Mesodermal cell (in vitro differentiated cells): ENCODE measurements at regions not wholly inside any gene's neighbourhood (a gene's known extent, or its start where the extent isn't known, plus 50 kb on each side); places are given as distances from the start of the nearest gene placed in this dataset.

Experiments used
- H3K27ac ChIP-seq: 2 replicates; pipeline ENCODE4 v1.7.0; 2013; ENCODE audit warnings: mild to moderate bottlenecking, low read depth, low read length, moderate library complexity; ENCODE audit not compliant: severe bottlenecking
- H3K36me3 ChIP-seq: 2 replicates; pipeline ENCODE4 v1.7.1; 2013; ENCODE audit warnings: mild to moderate bottlenecking, low read length, moderate library complexity; ENCODE audit not compliant: control insufficient read depth, insufficient read depth
- H3K4me1 ChIP-seq: one replicate; pipeline ENCODE4 v1.7.1; 2013; ENCODE audit warnings: mild to moderate bottlenecking, low read length; ENCODE audit not compliant: insufficient read depth, control insufficient read depth, poor library complexity, severe bottlenecking
- H3K4me3 ChIP-seq: 2 replicates; pipeline ENCODE4 v1.7.0; 2013; ENCODE audit warnings: low read length, control low read depth, mild to moderate bottlenecking; ENCODE audit not compliant: insufficient read depth, poor library complexity, severe bottlenecking; ENCODE audit errors: extremely low read depth
- H3K9me3 ChIP-seq: 2 replicates; pipeline ENCODE4 v1.7.1; 2013; ENCODE audit warnings: mild to moderate bottlenecking, low read length, moderate library complexity; ENCODE audit not compliant: control insufficient read depth
- WGBS, 2 experiments: methylation state at CpG; one replicate each; pipeline ENCODE4 v1.1.5; 2013; ENCODE audit warnings: missing lambda C conversion rate in 2 of 2; ENCODE audit not compliant: insufficient coverage in 2 of 2; 5-methylcytosine and 5-hydroxymethylcytosine counted together

DNA sequence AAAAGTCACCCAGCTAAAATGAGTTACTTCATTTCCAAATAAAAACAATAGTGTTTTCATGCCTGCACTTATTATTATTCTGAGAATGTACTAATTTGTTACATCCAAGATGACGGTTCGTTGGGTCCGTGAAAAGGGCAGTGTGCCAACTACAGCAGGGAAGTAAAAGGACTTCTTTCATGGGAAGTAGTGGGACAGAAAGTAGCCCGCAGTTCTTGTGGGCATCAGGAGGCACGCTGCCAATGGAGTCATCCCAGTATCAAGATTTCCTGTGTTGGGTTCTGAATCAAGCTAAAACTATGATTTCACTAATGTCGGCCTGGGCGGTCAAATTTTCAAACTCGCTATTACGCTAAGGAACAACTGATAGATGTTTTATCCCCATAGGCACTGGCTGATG lies 254.5 kb upstream of the SOX2 start:
- H3K4me3 ChIP-seq = no peak overlapping the region
- no peaks in the 10 kb centered on the region for H3K9me3 ChIP-seq
- no peaks in the 10 kb centered on the region for H3K36me3 ChIP-seq
- H3K4me1 ChIP-seq = no peaks in the 10 kb centered on the region
- H3K27ac ChIP-seq = no peak overlapping the region
- WGBS, 2 experiments = 86 to 95% methylated on average over 5 to 6 of the region's 9 CpGs

DNA sequence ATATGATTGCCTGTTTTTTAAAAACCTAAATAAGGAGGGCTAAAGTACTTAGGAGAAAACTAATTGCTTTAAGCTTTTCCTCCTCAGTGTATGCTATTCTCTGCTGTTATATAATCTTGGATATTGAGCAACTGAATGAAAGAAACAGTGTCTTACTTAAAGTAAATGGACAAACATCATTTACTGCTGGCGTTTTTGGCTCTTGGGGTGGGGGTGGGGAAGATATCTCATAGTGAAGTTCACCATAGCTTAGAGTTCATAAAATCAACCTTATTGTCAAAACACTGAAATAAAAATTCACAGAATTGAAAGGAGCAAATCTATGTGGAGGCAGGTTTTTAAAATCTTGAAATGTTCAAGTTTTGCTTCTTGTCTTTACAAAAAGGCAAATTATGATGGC lies 256.4 kb upstream of the SOX2 start:
- WGBS, 2 experiments = no CpG with 5 or more reads among the region's 1 CpG
- Histone ChIP-seq H3K27ac (no peak overlapping the region), H3K4me1 (no peaks in the 10 kb centered on the region), H3K4me3 (no peak overlapping the region), H3K9me3 (no peaks in the 10 kb centered on the region), H3K36me3 (no peaks in the 10 kb centered on the region)

DNA sequence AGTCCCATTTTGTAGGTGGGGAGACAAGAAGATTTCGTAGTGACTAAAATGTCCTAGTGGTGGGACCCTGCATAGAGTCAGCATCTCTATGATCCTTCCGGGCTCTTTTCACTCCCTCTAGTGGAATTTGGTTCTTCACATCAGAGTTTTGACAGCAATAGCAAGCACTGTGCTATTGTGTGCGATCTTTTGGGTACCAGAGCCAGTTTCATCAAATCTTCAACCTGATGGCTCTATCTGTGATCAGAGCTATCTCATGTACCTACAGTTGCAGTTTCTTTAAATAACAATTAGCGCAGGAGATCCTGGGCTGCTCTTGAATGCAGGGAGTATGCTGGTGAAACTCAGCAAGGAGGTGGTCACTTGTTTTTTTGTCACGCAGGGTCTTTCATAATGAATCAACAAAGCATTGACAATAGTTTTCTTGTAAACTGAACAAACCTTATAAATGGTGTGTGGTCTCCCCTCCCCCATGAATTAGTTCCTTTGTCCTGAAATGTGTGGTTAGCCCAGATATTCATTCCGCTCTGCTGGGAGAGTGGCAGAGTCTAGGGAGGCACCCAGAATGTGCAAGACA lies 257.2 kb upstream of the SOX2 start:
- WGBS, 2 experiments = 97 to 100% methylated on average over 3 of the region's 6 CpGs
- Histone ChIP-seq H3K36me3 (no peaks in the 10 kb centered on the region), H3K4me3 (no peak overlapping the region), H3K9me3 (no peaks in the 10 kb centered on the region), H3K4me1 (no peaks in the 10 kb centered on the region), H3K27ac (no peak overlapping the region)

DNA sequence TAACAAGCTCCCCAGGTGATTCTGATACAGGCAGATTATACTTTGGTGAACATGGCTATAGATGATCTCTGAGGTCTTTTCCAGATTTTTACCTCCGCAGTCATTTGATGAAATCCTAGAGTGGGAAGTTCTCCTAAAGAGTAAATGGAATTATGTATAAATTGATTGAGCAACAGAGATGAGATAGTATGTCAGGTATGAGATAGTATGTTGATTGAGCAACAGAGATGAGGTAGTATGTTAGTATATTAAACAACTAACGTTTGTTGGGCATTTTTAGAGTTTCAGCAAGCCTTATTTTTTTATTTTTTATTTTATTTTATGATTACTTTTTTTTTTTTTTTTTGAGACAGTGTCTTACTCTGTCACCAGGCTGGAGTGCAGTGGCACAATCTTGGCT lies 265.0 kb upstream of the SOX2 start:
- 100% methylated on average over 1 of the region's 2 CpGs for WGBS, 2 experiments
- Histone ChIP-seq H3K9me3 (no peaks in the 10 kb centered on the region), H3K4me3 (no peak overlapping the region), H3K4me1 (no peaks in the 10 kb centered on the region), H3K36me3 (no peaks in the 10 kb centered on the region), H3K27ac (no peak overlapping the region)

DNA sequence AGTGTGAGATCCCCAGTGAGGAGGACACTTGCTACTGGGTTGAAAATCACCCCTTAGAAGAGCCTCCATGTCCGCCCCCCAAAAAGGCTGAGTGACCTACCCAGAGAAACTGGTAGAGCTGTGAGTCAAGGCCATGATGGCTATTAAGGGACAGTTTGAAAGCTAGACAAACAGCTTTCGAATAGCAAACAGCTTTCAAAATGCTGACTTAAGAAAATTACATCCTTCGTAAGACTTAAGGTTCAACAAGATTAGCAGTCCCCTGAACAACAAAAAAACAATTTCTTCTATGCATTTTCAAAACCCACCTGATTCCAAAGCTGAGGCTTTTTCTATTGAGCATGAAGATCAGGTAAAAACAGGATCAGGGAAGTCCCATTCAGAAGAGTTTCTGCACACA lies 269.7 kb upstream of the SOX2 start:
- Histone ChIP-seq H3K27ac (no peak overlapping the region), H3K36me3 (no peaks in the 10 kb centered on the region), H3K4me3 (no peak overlapping the region), H3K9me3 (no peaks in the 10 kb centered on the region), H3K4me1 (no peaks in the 10 kb centered on the region)
- 94 to 100% methylated on average over 2 of the region's 3 CpGs for WGBS, 2 experiments

DNA sequence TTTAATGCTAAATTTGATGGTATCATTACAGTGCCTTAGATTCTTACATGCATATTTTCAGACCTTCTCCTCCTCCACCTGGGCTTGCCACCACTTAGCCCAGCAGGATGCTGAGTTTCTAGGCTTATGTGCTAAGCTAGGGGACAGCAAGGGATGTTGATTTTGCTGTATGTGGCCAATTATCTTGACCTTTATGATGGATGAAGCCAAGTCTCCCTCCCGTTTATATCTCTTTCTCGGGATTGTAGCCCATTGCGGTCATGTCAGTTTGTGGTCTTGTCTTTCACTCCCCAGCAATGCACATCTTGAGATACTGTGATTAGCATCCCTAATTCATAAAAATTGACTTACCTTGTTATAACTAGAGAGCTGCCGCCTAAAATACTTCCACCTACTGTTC lies 278.7 kb upstream of the SOX2 start:
- H3K27ac ChIP-seq = no peak overlapping the region
- H3K4me3 ChIP-seq = no peak overlapping the region
- 90 to 100% methylated on average over 1 to 3 of the region's 4 CpGs for WGBS, 2 experiments

DNA sequence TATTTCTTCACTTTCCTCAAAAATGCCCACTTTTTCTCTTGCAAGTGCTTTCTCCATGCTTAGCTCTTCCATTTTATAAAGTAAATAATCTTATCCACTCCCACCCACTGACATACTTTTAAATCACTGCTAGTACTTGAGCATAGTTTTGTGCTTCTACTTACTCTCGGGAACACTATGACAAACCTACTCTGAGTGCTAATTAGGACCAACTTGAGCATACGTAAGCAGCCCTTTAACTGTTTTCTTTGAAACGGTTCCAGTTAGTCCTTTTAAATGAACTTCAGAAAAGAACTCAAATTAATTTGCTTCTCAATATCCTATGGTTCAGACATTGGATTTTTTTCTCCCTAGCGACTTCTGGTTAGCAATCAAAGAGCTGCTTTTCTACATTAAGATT lies 280.0 kb upstream of the SOX2 start:
- Histone ChIP-seq H3K36me3 (no peaks in the 10 kb centered on the region), H3K4me3 (no peak overlapping the region), H3K27ac (no peak overlapping the region), H3K9me3 (no peaks in the 10 kb centered on the region), H3K4me1 (no peaks in the 10 kb centered on the region)
- 73 to 87% methylated on average over 3 to 4 of the region's 4 CpGs for WGBS, 2 experiments

More for the DNA sequence above, 278.7 kb upstream of the SOX2 start:
- Histone ChIP-seq H3K36me3 (no peaks in the 10 kb centered on the region), H3K9me3 (no peaks in the 10 kb centered on the region), H3K4me1 (no peaks in the 10 kb centered on the region)

DNA sequence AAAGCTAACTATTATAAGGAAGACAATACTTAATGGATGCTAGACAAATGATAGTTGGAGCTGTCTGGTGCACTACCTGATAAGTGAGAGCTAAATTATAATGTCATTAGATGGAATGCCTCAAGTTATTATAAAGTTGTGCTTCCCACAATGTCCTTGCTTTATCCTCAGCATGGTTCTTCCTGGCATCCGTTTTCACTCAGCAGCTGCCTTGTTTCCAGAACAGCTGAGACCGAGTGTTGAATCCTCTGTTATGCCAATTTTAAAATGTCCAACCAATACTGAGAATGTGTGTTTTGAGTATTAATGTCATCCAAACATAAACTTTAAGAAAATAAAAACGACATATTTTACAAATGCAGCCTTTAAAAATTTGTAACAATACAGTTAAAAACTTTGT lies 286.7 kb upstream of the SOX2 start:
- no peaks in the 10 kb centered on the region for H3K36me3 ChIP-seq
- WGBS, 2 experiments = no CpG with 5 or more reads among the region's 3 CpGs
- no peak overlapping the region for H3K27ac ChIP-seq
- H3K4me3 ChIP-seq = no peak overlapping the region
- no peaks in the 10 kb centered on the region for H3K9me3 ChIP-seq
- no peaks in the 10 kb centered on the region for H3K4me1 ChIP-seq

DNA sequence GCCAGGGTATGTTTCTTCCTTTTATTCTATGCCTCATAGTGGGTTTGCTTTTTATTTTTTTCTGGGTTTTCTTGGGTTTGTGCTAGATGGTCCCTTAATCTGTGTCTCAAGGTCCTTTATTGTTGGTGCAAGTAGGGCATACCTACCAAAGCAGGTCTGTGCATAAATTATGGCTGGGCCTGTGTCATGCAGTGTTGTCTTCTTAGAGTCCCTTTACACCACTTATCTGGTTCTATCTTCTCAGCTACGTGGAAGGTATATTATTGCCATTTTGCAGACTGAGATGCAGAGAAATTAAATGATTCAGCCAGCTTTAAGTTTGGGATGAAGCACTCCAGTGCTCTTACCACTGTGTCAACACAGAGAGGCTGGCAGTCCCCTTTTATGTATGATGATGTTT lies 293.5 kb upstream of the SOX2 start:
- 86 to 100% methylated on average over 1 of the region's 1 CpG for WGBS, 2 experiments
- Histone ChIP-seq H3K36me3 (no peaks in the 10 kb centered on the region), H3K27ac (peak overlapping the region; percentile 74), H3K4me3 (no peak overlapping the region), H3K9me3 (no peaks in the 10 kb centered on the region), H3K4me1 (peaks cover 8% of the 10 kb centered on the region)

DNA sequence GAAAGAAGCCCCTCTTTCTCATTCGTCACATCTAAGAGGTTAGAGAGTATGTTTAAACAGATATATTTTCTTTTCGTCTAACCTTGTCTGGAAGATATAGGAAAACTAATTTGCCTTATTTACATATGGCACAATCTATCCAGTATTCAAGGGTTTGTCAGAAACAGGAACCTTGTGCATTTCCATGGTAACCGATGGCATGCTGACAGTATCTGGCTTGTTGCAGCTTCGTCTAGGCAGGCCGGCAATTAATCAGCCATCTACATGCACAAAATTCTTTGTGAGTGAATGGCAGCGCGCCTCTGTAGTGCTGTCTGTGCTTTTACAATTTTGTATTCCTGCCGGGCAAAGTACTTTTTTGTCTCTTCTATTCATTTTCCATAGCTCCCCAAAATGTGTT lies 294.0 kb upstream of the SOX2 start:
- Histone ChIP-seq H3K4me3 (no peak overlapping the region), H3K9me3 (no peaks in the 10 kb centered on the region), H3K36me3 (no peaks in the 10 kb centered on the region), H3K4me1 (peaks cover 8% of the 10 kb centered on the region), H3K27ac (peak overlapping the region; percentile 74)
- WGBS, 2 experiments = 48 to 69% methylated on average over 3 to 5 of the region's 8 CpGs

DNA sequence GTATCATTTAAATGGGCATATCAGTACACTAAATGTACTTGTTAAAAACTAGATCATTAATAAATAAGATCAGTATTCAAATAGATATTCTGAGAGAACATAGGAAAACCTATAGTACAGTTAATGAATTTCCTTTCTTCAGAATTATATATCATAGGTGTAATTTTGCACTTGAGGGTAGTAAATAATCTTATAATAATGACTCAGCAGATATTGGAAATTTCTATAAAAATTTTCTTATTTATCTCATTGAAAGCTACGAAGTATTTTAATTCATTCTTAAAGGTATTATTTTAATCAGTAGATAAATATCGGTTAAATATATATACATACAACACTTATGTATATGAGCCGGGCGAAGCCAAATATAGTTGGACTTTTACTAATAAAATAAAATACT lies 300.9 kb upstream of the SOX2 start:
- Histone ChIP-seq H3K36me3 (no peaks in the 10 kb centered on the region), H3K4me3 (no peak overlapping the region), H3K9me3 (no peaks in the 10 kb centered on the region), H3K4me1 (no peaks in the 10 kb centered on the region), H3K27ac (no peak overlapping the region)
- WGBS, 2 experiments = no CpG with 5 or more reads among the region's 4 CpGs
